ENCODE measurements at regions not wholly inside any gene's neighbourhood (a gene's known extent, or its start where the extent isn't known, plus 50 kb on each side); places are given as distances from the start of the nearest gene placed in this dataset.
"Not testable (repeated sequence)": the region's sequence is repeated elsewhere in the genome, so short reads cannot be mapped to it uniquely, and the experiment has no call there.

GRCh38 chr11:110514967-110515366 is 85.2 kb downstream of the FDX1 start (continued):
- no peak for TF ChIP-seq ELK1 (CRISPR knock-in tag; IDR thresholded peaks at IDR 0.05)
- TF ChIP-seq ZKSCAN3 (CRISPR knock-in tag; IDR thresholded peaks at IDR 0.05), result no peak
- no peak for TF ChIP-seq ZNF316 (IDR thresholded peaks at IDR 0.05)
- TF ChIP-seq PHF8 (IDR thresholded peaks at IDR 0.05; ENCODE audit: borderline replicate concordance, low read length), result no peak
- no peak for TF ChIP-seq BRCA1 (IDR thresholded peaks at IDR 0.05)
- no peak for TF ChIP-seq BRCA1 (CRISPR knock-in tag; IDR thresholded peaks at IDR 0.05)
- no peak for TF ChIP-seq CHD1 (IDR thresholded peaks at IDR 0.05; ENCODE audit: low read length)
- no peak for TF ChIP-seq TFE3 (CRISPR knock-in tag; IDR thresholded peaks at IDR 0.05)
- TF ChIP-seq MTA1 (IDR thresholded peaks at IDR 0.05; ENCODE audit: borderline replicate concordance), result no peak
- TF ChIP-seq ATF3 (IDR thresholded peaks at IDR 0.05), result no peak
- TF ChIP-seq ATF3 (CRISPR knock-in tag; conservative IDR thresholded peaks at IDR 0.05), result no peak

GRCh38 chr11:110517381-110517780 is 87.6 kb downstream of the FDX1 start:
- DNase-seq (ENCODE audit: extremely low read depth in 1 of 4, low spot score in 3 of 4), result not testable (repeated sequence)
- WGBS (ENCODE audit: insufficient coverage, low coverage, missing lambda C conversion rate), result 4% methylated on average over 5 of the region's 5 CpGs

More at GRCh38 chr11:110517381-110517780, 87.6 kb downstream of the FDX1 start:
- H3K79me2 ChIP-seq (ENCODE audit: control insufficient read depth, insufficient read depth, low read length); CTCF ChIA-PET (ENCODE audit: low intra/inter-chr PET ratio); H4K20me1 ChIP-seq (replicated peaks; ENCODE audit: control insufficient read depth, insufficient read depth, low read length); POLR2A ChIA-PET; H3K9me3 ChIP-seq (replicated peaks; ENCODE audit: control insufficient read depth, insufficient read depth, low read depth, low read length); H3K27ac ChIP-seq (ENCODE audit: extremely low read depth, low read depth, low read length); H3K9me1 ChIP-seq (ENCODE audit: control insufficient read depth, insufficient read depth, low read length); H3K9ac ChIP-seq (ENCODE audit: insufficient read depth in 1 of 2, low read depth in 2 of 2, low read length in 2 of 2); H3K4me1 ChIP-seq (replicated peaks in 1 of 2; ENCODE audit: control insufficient read depth in 2 of 2, insufficient read depth in 2 of 2, low read length in 2 of 2); H2AFZ ChIP-seq (ENCODE audit: low read depth, low read length); BruUV-seq (replicated peaks); ATAC-seq; intact Hi-C loops (cut with micrococcal nuclease); FAIRE-seq; in situ Hi-C loops (cut with MboI); H3K4me2 ChIP-seq (ENCODE audit: insufficient read depth, low read length); H3K4me3 ChIP-seq; H3K36me3 ChIP-seq (ENCODE audit: control insufficient read depth, insufficient read depth, low read length): not testable (repeated sequence)
- peaks cover 0 to 17% of the 10 kb centered on the region in 2 experiments; a peak in 3 of 5 replicates for H3K27me3 ChIP-seq (ENCODE audit: control insufficient read depth in 2 of 2, insufficient read depth in 2 of 2, low read length in 2 of 2)
